ENCODE measurements at regions not wholly inside any gene's neighbourhood (a gene's known extent, or its start where the extent isn't known, plus 50 kb on each side); places are given as distances from the start of the nearest gene placed in this dataset.

- H3K9me3 ChIP-seq, result no peaks in the 10 kb centered on the region
- H3K36me3 ChIP-seq, result no peaks in the 10 kb centered on the region
- H3K4me3 ChIP-seq, result no peak overlapping the region
- H3K27me3 ChIP-seq, result no peaks in the 10 kb centered on the region
- TF ChIP-seq POLR2AphosphoS5 (IDR thresholded peaks at IDR 0.05), result no peak
- no peak for TF ChIP-seq EP300 (IDR thresholded peaks at IDR 0.05)
- no peak for TF ChIP-seq POLR2A (IDR thresholded peaks at IDR 0.05)
- TF ChIP-seq, protein P1, sequence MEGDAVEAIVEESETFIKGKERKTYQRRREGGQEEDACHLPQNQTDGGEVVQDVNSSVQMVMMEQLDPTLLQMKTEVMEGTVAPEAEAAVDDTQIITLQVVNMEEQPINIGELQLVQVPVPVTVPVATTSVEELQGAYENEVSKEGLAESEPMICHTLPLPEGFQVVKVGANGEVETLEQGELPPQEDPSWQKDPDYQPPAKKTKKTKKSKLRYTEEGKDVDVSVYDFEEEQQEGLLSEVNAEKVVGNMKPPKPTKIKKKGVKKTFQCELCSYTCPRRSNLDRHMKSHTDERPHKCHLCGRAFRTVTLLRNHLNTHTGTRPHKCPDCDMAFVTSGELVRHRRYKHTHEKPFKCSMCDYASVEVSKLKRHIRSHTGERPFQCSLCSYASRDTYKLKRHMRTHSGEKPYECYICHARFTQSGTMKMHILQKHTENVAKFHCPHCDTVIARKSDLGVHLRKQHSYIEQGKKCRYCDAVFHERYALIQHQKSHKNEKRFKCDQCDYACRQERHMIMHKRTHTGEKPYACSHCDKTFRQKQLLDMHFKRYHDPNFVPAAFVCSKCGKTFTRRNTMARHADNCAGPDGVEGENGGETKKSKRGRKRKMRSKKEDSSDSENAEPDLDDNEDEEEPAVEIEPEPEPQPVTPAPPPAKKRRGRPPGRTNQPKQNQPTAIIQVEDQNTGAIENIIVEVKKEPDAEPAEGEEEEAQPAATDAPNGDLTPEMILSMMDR (IDR thresholded peaks at IDR 0.05), result no peak
- ATAC-seq (ENCODE audit: low FRiP score in 2 of 2) (no peak), DNase-seq (no peak)
- H3K27ac ChIP-seq, result no peak overlapping the region
- 74 to 75% methylated on average over 5 of the region's 5 CpGs for WGBS, 2 donors
- no peaks in the 10 kb centered on the region for H3K4me1 ChIP-seq
These were observed 445.4 kb downstream of the ANXA1 start for GRCh38 chr9:73597039-73597438.

DNA sequence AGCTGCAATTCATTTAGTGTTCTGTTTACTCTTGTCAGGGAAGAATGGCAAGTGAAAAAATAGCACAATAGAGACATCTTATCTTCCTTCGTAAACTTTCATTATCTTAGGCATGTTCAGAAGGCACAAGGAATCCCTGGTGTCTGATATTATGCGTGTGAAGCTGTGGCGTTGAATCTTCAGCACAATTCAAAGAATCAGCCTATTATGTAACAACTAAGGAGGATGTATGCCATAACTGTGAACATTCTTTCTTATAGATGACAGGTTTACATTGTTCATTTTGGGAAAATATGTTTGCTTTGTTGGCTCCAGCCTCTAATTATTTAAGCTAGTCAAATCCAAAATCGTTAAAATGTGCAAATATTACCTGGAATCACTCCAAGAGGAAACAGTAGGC is 446.1 kb downstream of the ANXA1 start:
- Histone ChIP-seq H3K4me3 (no peak overlapping the region), H3K9me3 (no peaks in the 10 kb centered on the region), H3K36me3 (no peaks in the 10 kb centered on the region), H3K27ac (no peak overlapping the region), H3K4me1 (no peaks in the 10 kb centered on the region), H3K27me3 (no peaks in the 10 kb centered on the region)
- TF ChIP-seq POLR2A (IDR thresholded peaks at IDR 0.05), result no peak
- TF ChIP-seq EP300 (IDR thresholded peaks at IDR 0.05), result no peak
- no peak for TF ChIP-seq POLR2AphosphoS5 (IDR thresholded peaks at IDR 0.05)
- TF ChIP-seq, protein P1 (IDR thresholded peaks at IDR 0.05), result no peak
- DNase-seq (no peak), ATAC-seq (ENCODE audit: low FRiP score in 2 of 2) (no peak)
- WGBS, 2 donors, result 61 to 67% methylated on average over 4 of the region's 4 CpGs

DNA sequence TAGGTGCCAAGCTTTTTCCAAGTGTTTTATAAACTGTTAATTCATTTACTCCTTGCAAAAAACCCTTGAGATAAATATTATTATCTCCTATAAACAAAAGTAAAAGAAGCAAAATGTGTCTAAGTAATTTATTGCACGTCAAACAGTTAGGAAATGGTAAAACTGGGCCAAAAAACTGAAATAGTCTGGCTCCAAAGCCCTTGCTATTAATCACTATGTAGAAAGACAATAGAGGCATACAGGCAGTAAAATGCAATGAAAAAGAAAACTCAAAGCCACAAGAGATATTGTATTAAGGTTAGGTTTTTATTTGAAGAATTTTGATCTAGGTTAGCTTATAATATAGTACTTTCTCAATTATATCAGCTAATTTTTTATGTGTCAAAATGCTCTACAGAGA is 457.7 kb downstream of the ANXA1 start:
- Histone ChIP-seq H3K36me3 (no peaks in the 10 kb centered on the region), H3K9me3 (no peaks in the 10 kb centered on the region), H3K4me3 (no peak overlapping the region), H3K27me3 (no peaks in the 10 kb centered on the region), H3K4me1 (no peaks in the 10 kb centered on the region), H3K27ac (no peak overlapping the region)
- TF ChIP-seq, protein P1 (IDR thresholded peaks at IDR 0.05), result no peak
- TF ChIP-seq EP300 (IDR thresholded peaks at IDR 0.05), result no peak
- no peak for TF ChIP-seq POLR2A (IDR thresholded peaks at IDR 0.05)
- no peak for TF ChIP-seq POLR2AphosphoS5 (IDR thresholded peaks at IDR 0.05)
- no peak for DNase-seq
- ATAC-seq (ENCODE audit: low FRiP score in 2 of 2), result no peak
- WGBS, 2 donors, result 27 to 37% methylated on average over 1 of the region's 1 CpG

DNA sequence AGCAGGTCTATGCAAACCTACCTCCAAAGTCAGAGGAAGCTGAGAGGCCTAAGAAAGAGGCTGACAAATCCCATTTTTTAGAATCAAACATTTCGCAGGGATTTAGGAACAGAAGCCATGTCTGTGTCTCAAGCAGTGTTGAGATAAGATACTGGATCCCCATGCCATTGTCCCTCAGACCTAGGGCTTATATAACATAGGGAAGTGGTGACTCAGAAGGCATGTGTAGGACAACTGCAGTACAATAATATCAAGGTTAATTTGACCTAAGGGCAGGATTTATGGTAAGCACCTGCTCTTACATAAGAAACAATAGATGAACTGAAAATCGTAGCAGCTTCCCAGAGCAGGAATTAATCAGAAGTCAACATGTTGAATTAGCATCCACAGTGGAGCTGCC is 459.4 kb downstream of the ANXA1 start:
- no peaks in the 10 kb centered on the region for H3K9me3 ChIP-seq
- H3K4me3 ChIP-seq, result no peak overlapping the region
- ATAC-seq (ENCODE audit: low FRiP score in 2 of 2) (no peak), DNase-seq (no peak)
- H3K27ac ChIP-seq, result no peak overlapping the region
- H3K27me3 ChIP-seq, result no peaks in the 10 kb centered on the region
- no peaks in the 10 kb centered on the region for H3K36me3 ChIP-seq
- TF ChIP-seq EP300 (IDR thresholded peaks at IDR 0.05), result no peak
- TF ChIP-seq, protein P1 (IDR thresholded peaks at IDR 0.05), result no peak
- TF ChIP-seq POLR2A (IDR thresholded peaks at IDR 0.05), result no peak
- no peak for TF ChIP-seq POLR2AphosphoS5 (IDR thresholded peaks at IDR 0.05)
- 58 to 66% methylated on average over 2 of the region's 2 CpGs for WGBS, 2 donors
- no peaks in the 10 kb centered on the region for H3K4me1 ChIP-seq

DNA sequence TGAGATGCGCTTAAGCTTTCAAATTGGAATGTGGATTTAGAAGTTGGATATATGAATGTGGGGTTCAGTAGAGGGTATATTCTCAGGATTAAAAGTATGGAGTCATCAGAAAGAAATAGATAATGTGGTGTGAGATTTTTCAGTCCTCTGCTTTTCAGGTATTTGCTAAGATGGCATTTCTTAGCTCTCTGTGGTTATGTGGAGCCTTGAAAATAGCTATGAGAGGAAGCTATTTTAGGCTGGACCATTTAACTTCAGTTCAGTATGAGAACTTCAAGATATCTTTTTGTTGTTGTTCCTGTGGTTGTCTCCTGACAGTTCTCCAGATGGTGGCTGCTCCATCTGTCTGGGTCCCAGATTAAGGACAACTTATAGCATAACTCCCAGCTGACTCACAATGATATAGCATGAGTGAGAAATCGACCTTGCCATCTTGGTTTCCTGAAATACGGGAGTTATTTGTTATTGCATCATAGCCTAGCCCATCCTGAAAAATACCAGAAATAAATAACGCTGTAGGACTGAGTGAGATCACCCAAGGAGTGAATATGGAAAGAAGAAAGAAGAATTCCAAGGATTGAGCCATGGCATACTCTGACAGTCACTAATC is 461.5 kb downstream of the ANXA1 start:
- TF ChIP-seq, protein P1 (IDR thresholded peaks at IDR 0.05), result no peak
- TF ChIP-seq POLR2AphosphoS5 (IDR thresholded peaks at IDR 0.05) (no peak), POLR2A (IDR thresholded peaks at IDR 0.05) (no peak), EP300 (IDR thresholded peaks at IDR 0.05) (no peak)

More for the DNA sequence above, 461.5 kb downstream of the ANXA1 start:
- Histone ChIP-seq H3K4me1 (no peaks in the 10 kb centered on the region), H3K4me3 (no peak overlapping the region), H3K27ac (no peak overlapping the region), H3K27me3 (no peaks in the 10 kb centered on the region), H3K9me3 (no peaks in the 10 kb centered on the region), H3K36me3 (no peaks in the 10 kb centered on the region)
- DNase-seq (no peak), ATAC-seq (ENCODE audit: low FRiP score in 2 of 2) (no peak)
- 77 to 83% methylated on average over 4 of the region's 4 CpGs for WGBS, 2 donors

Measured in upper lobe of left lung (tissue), 6 donors.